ENCODE measurements at regions not wholly inside any gene's neighbourhood (a gene's known extent, or its start where the extent isn't known, plus 50 kb on each side); places are given as distances from the start of the nearest gene placed in this dataset.

GRCh38 chr11:71079795-71080194, 172.6 kb downstream of the SHANK2 start:
- H3K4me3 ChIP-seq (ENCODE audit: low read depth, low read length) = no peak overlapping the region
- in situ Hi-C loops (cut with HindIII; ENCODE audit: low sequenced_read_pairs) = no loop called here
- no peak for TF ChIP-seq CTCF (IDR thresholded peaks at IDR 0.05; ENCODE audit: low read depth, low read length, missing control alignments)
- DNase-seq (ENCODE audit: low read depth) = no peak

GRCh38 chr11:71078482-71078881, 173.9 kb downstream of the SHANK2 start:
- no peak overlapping the region for H3K4me3 ChIP-seq (ENCODE audit: low read depth, low read length)
- TF ChIP-seq CTCF (IDR thresholded peaks at IDR 0.05; ENCODE audit: low read depth, low read length, missing control alignments) = no peak
- DNase-seq (ENCODE audit: low read depth) = no peak
- in situ Hi-C loops (cut with HindIII; ENCODE audit: low sequenced_read_pairs) = no loop called here

- no peak for DNase-seq (ENCODE audit: low read depth)
- no peak for TF ChIP-seq CTCF (IDR thresholded peaks at IDR 0.05; ENCODE audit: low read depth, low read length, missing control alignments)
- no peak overlapping the region for H3K4me3 ChIP-seq (ENCODE audit: low read depth, low read length)
- in situ Hi-C loops (cut with HindIII; ENCODE audit: low sequenced_read_pairs) = no loop called here
Observed at GRCh38 chr11:71076525-71077304, 175.7 kb downstream of the SHANK2 start.

- no peak for TF ChIP-seq CTCF (IDR thresholded peaks at IDR 0.05; ENCODE audit: low read depth, low read length, missing control alignments)
- H3K4me3 ChIP-seq (ENCODE audit: low read depth, low read length) = no peak overlapping the region
- no peak for DNase-seq (ENCODE audit: low read depth)
- in situ Hi-C loops (cut with HindIII; ENCODE audit: low sequenced_read_pairs) = no loop called here
Observed at GRCh38 chr11:71075871-71076420, 176.4 kb downstream of the SHANK2 start.

DNA sequence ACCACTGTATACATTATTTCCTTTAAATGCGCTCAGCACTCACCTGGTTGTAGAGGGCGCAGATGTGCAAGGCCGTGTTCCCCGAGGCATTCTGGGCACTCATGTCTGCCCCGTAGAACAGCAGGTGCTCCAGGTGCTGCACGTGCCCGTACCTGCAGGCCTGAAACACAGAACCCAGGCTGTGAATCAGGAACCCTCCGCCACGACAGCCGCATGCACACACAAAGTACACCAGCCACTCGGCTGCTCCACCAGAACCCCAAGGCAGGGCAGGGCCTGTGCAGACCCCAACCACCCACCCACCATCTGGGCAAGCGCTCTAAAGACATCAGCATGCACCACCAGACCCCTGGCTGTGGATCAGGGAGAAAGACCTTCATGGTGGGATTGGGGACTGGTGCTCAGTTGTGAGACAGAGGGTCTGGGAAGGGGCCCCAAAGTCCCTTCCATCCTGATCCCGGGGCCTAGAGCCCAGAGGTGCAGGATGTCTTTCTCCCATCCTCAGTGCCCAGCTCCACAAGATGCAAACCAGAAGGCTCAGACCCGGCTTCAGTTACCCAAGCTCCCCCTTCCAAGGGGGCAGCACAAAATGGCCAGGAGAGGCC, 177.2 kb downstream of the SHANK2 start:
- no peak for TF ChIP-seq CTCF (IDR thresholded peaks at IDR 0.05; ENCODE audit: low read depth, low read length, missing control alignments)
- DNase-seq (ENCODE audit: low read depth) = no peak
- H3K4me3 ChIP-seq (ENCODE audit: low read depth, low read length) = no peak overlapping the region
- in situ Hi-C loops (cut with HindIII; ENCODE audit: low sequenced_read_pairs) = no loop called here

GRCh38 chr11:71071736-71072509, 180.5 kb downstream of the SHANK2 start:
- DNase-seq (ENCODE audit: low read depth) = no peak
- in situ Hi-C loops (cut with HindIII; ENCODE audit: low sequenced_read_pairs) = no loop called here
- H3K4me3 ChIP-seq (ENCODE audit: low read depth, low read length) = no peak overlapping the region
- TF ChIP-seq CTCF (IDR thresholded peaks at IDR 0.05; ENCODE audit: low read depth, low read length, missing control alignments) = no peak
